EL (cell line): ENCODE measurements at regions not wholly inside any gene's neighbourhood (a gene's known extent, or its start where the extent isn't known, plus 50 kb on each side); places are given as distances from the start of the nearest gene placed in this dataset.
"Not testable (repeated sequence)": the region's sequence is repeated elsewhere in the genome, so short reads cannot be mapped to it uniquely, and the experiment has no call there.

Experiments used
- DNase-seq: peaks from one replicate; pipeline ENCODE4 v3.0.0-alpha.2; 2016

DNA sequence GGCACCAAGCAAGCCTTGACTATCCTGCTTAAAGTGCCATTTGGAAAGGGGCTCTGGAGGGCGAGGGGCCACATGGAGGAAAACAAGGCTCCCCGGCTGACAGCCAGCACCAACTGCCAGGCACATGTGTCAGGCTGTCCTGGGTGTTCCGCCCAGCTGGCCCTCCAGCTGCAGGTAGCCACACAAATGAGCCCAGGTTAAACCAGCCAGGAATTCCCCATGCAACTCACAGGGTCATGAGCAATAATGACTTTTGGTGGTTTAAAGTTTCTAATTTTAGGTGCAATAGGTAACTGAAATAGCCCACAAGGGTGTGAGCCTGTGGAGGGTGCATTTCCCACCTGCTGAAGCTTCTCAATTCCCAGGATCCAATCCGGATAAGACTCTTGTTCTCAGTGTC, 58.9 kb upstream of the EEF2KMT start:
- DNase-seq, result not testable (repeated sequence)

- not testable (repeated sequence) for DNase-seq
Measured at GRCh38 chr16:5154006-5154405, 56.4 kb upstream of the EEF2KMT start.

DNA sequence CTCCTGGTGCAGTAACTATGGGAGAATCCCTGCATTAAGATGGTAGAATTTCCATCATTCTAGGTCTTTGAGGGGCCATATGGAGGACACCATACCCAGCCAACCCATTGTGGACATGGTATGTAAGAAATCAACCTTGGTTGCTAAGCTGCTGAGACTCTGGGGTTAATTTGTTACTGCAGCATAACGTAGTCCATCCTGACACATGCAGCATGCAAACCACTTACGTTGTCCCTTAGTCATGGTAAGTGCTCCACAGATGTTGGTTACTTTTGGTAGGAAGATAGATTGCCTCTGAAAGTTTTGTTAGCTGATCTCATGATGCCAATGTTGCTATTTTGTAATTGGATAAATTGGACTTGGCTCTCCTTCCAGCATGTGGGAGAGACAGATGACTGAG, 53.8 kb upstream of the EEF2KMT start:
- not testable (repeated sequence) for DNase-seq
